Naive thymus-derived CD8-positive, alpha-beta T cell (primary cell): ENCODE measurements at regions not wholly inside any gene's neighbourhood (a gene's known extent, or its start where the extent isn't known, plus 50 kb on each side); places are given as distances from the start of the nearest gene placed in this dataset.

Experiments used
- ATAC-seq, 2 donors: fragments of 150-1000 bp; cut with Tn5 transposase in 1 of 2; sonication (Bioruptor Pico), chemical (Tn5 transposase) in 1 of 2; 1 replicate in 1 of 2; 2 replicates in 1 of 2; pipeline ENCODE4 v1.10.0; 2021; ENCODE audit warnings: mild to moderate bottlenecking in 2 of 2, moderate library complexity in 2 of 2
- POLR2A ChIA-PET: fragments of 350-600 bp; sonication (Branson Sonifier 250); formaldehyde crosslinking; loops from one replicate; lab custom pipeline; 2021; ENCODE audit warnings: antibody characterized with exemption; lab: Charles Lee
- DNase-seq, 10 donors: peaks; one replicate each; pipeline versions ENCODE4 v3.0.0 to v3.0.0-alpha.2; 2020 to 2022
- H3K27ac Mint-ChIP-seq, 10 donors: one replicate each; pipeline ENCODE4 v1.8.0; 2020 to 2022; ENCODE audit warnings: mild to moderate bottlenecking in 10 of 10, mixed read lengths in 10 of 10, moderate library complexity in 4 of 10, inconsistent platforms in 1 of 10
- H3K27me3 Mint-ChIP-seq, 5 donors: one replicate each; pipeline ENCODE4 v1.8.0; 2021 to 2022; ENCODE audit warnings: mixed read lengths in 5 of 5
- H3K36me3 Mint-ChIP-seq, 3 donors: one replicate each; pipeline ENCODE4 v1.8.0; 2020 to 2022; ENCODE audit warnings: mixed read lengths in 3 of 3, mild to moderate bottlenecking in 2 of 3, inconsistent platforms in 1 of 3
- H3K4me1 Mint-ChIP-seq, 4 donors: one replicate each; pipeline ENCODE4 v1.8.0; 2021 to 2022; ENCODE audit warnings: mixed read lengths in 4 of 4
- H3K4me3 Mint-ChIP-seq, 10 donors: one replicate each; pipeline ENCODE4 v1.8.0; 2020 to 2022; ENCODE audit warnings: mild to moderate bottlenecking in 10 of 10, mixed read lengths in 10 of 10, moderate library complexity in 6 of 10, inconsistent platforms in 1 of 10
- H3K9me3 Mint-ChIP-seq, 9 donors: one replicate each; pipeline ENCODE4 v1.8.0; 2020 to 2022; ENCODE audit warnings: mixed read lengths in 9 of 9, mild to moderate bottlenecking in 3 of 9, inconsistent platforms in 1 of 9, moderate library complexity in 1 of 9

GRCh38 chr2:12884713-12885282 is 168.1 kb downstream of the TRIB2 start:
- no peak for ATAC-seq
- H3K9me3 Mint-ChIP-seq, result peaks cover 0 to 1% (median 0%) of the 10 kb centered on the region in 9 donors
- H3K27ac Mint-ChIP-seq, result no peak overlapping the region
- H3K36me3 Mint-ChIP-seq, result no peaks in the 10 kb centered on the region
- POLR2A ChIA-PET, result no interaction called here
- no peak overlapping the region for H3K4me3 Mint-ChIP-seq
- no peak for DNase-seq
- H3K27me3 Mint-ChIP-seq, result peaks cover 1 to 12% (median 1%) of the 10 kb centered on the region in 5 donors
- no peaks in the 10 kb centered on the region for H3K4me1 Mint-ChIP-seq

GRCh38 chr2:12890066-12890465 is 173.3 kb downstream of the TRIB2 start:
- Mint-ChIP-seq H3K27me3 (peaks cover 0 to 6% (median 2%) of the 10 kb centered on the region in 5 donors), H3K4me1 (peaks cover 0 to 1% (median 0%) of the 10 kb centered on the region in 4 donors), H3K27ac (no peak overlapping the region), H3K36me3 (peaks cover 2 to 28% (median 24%) of the 10 kb centered on the region in 3 donors), H3K9me3 (peaks cover 6 to 37% (median 22%) of the 10 kb centered on the region in 9 donors), H3K4me3 (no peak overlapping the region)
- POLR2A ChIA-PET, result no interaction called here
- ATAC-seq, result no peak
- no peak for DNase-seq

GRCh38 chr2:12890481-12890991 is 173.8 kb downstream of the TRIB2 start:
- no peak for DNase-seq
- H3K27ac Mint-ChIP-seq, result no peak overlapping the region
- no peak overlapping the region for H3K4me3 Mint-ChIP-seq
- peaks cover 6 to 42% (median 25%) of the 10 kb centered on the region in 9 donors for H3K9me3 Mint-ChIP-seq
- H3K36me3 Mint-ChIP-seq, result peaks cover 2 to 31% (median 29%) of the 10 kb centered on the region in 3 donors
- no peak for ATAC-seq
- H3K4me1 Mint-ChIP-seq, result peaks cover 0 to 4% (median 0%) of the 10 kb centered on the region in 4 donors
- peaks cover 0 to 9% (median 2%) of the 10 kb centered on the region in 5 donors for H3K27me3 Mint-ChIP-seq
- POLR2A ChIA-PET, result no interaction called here

- Mint-ChIP-seq H3K9me3 (peaks cover 6 to 44% (median 27%) of the 10 kb centered on the region in 9 donors), H3K27ac (no peak overlapping the region), H3K4me3 (peak overlapping the region in 1 of 10 donors; percentile 46), H3K27me3 (peaks cover 0 to 7% (median 0%) of the 10 kb centered on the region in 5 donors), H3K36me3 (peaks cover 2 to 32% (median 31%) of the 10 kb centered on the region in 3 donors), H3K4me1 (peaks cover 15 to 21% (median 20%) of the 10 kb centered on the region in 4 donors)
- ATAC-seq (no peak), DNase-seq (no peak)
- POLR2A ChIA-PET, result no interaction called here
Measured at GRCh38 chr2:12895017-12895416, 178.3 kb downstream of the TRIB2 start.

- peaks cover 6 to 39% (median 24%) of the 10 kb centered on the region in 9 donors for H3K9me3 Mint-ChIP-seq
- H3K27me3 Mint-ChIP-seq, result peaks cover 0 to 7% (median 0%) of the 10 kb centered on the region in 5 donors
- peak overlapping the region in 1 of 10 donors; percentile 3 for H3K27ac Mint-ChIP-seq
- peaks cover 2 to 32% (median 24%) of the 10 kb centered on the region in 3 donors for H3K36me3 Mint-ChIP-seq
- peaks cover 15 to 21% (median 20%) of the 10 kb centered on the region in 4 donors for H3K4me1 Mint-ChIP-seq
- ATAC-seq (no peak), DNase-seq (no peak)
- H3K4me3 Mint-ChIP-seq, result peak overlapping the region in 3 of 10 donors; percentile 27 to 51 (median 51)
- POLR2A ChIA-PET, result no interaction called here
Measured at GRCh38 chr2:12896318-12896982, 179.7 kb downstream of the TRIB2 start.

- DNase-seq (peak in 3 of 10 donors; percentile 8 to 30 (median 22)), ATAC-seq (peak in 1 of 2 donors; percentile 60)
- Mint-ChIP-seq H3K4me3 (peak overlapping the region in 7 of 10 donors; percentile 6 to 67 (median 49)), H3K36me3 (peaks cover 0 to 27% (median 17%) of the 10 kb centered on the region in 3 donors), H3K27ac (peak overlapping the region in 3 of 10 donors; percentile 3 to 39 (median 6)), H3K9me3 (peaks cover 2 to 32% (median 17%) of the 10 kb centered on the region in 9 donors), H3K4me1 (peaks cover 15 to 21% (median 20%) of the 10 kb centered on the region in 4 donors), H3K27me3 (peaks cover 0 to 7% (median 0%) of the 10 kb centered on the region in 5 donors)
- POLR2A ChIA-PET, result no interaction called here
Measured at GRCh38 chr2:12897181-12897580, 180.4 kb downstream of the TRIB2 start.

GRCh38 chr2:12903272-12903671 is 186.5 kb downstream of the TRIB2 start:
- ATAC-seq (no peak), DNase-seq (no peak)
- Mint-ChIP-seq H3K4me3 (no peak overlapping the region), H3K9me3 (no peaks in the 10 kb centered on the region), H3K4me1 (peaks cover 0 to 2% (median 2%) of the 10 kb centered on the region in 4 donors), H3K36me3 (no peaks in the 10 kb centered on the region), H3K27ac (no peak overlapping the region), H3K27me3 (peaks cover 0 to 20% (median 0%) of the 10 kb centered on the region in 5 donors)
- POLR2A ChIA-PET, result no interaction called here

- POLR2A ChIA-PET, result no interaction called here
- Mint-ChIP-seq H3K4me3 (no peak overlapping the region), H3K27me3 (peaks cover 2 to 12% (median 5%) of the 10 kb centered on the region in 5 donors), H3K4me1 (peaks cover 0 to 4% (median 0%) of the 10 kb centered on the region in 4 donors), H3K36me3 (peaks cover 0 to 5% (median 0%) of the 10 kb centered on the region in 3 donors), H3K9me3 (peaks cover 0 to 8% (median 0%) of the 10 kb centered on the region in 9 donors), H3K27ac (no peak overlapping the region)
- no peak for DNase-seq
- ATAC-seq, result no peak
Measured at GRCh38 chr2:12910431-12910830, 193.7 kb downstream of the TRIB2 start.

GRCh38 chr2:12915787-12916186 is 199.1 kb downstream of the TRIB2 start:
- no peak for ATAC-seq

GRCh38 chr2:12918138-12918834 is 201.6 kb downstream of the TRIB2 start:
- no peak overlapping the region for H3K4me3 Mint-ChIP-seq
- H3K27ac Mint-ChIP-seq, result no peak overlapping the region
- ATAC-seq (no peak), DNase-seq (no peak)
- no peaks in the 10 kb centered on the region for H3K4me1 Mint-ChIP-seq
- H3K36me3 Mint-ChIP-seq, result no peaks in the 10 kb centered on the region
- peaks cover 0 to 2% (median 0%) of the 10 kb centered on the region in 9 donors for H3K9me3 Mint-ChIP-seq
- H3K27me3 Mint-ChIP-seq, result peaks cover 5 to 25% (median 13%) of the 10 kb centered on the region in 5 donors
- POLR2A ChIA-PET, result no interaction called here

More at GRCh38 chr2:12915787-12916186, 199.1 kb downstream of the TRIB2 start:
- H3K4me1 Mint-ChIP-seq, result no peaks in the 10 kb centered on the region
- peaks cover 0 to 1% (median 0%) of the 10 kb centered on the region in 3 donors for H3K36me3 Mint-ChIP-seq
- H3K9me3 Mint-ChIP-seq, result peaks cover 0 to 2% (median 0%) of the 10 kb centered on the region in 9 donors
- no peak overlapping the region for H3K4me3 Mint-ChIP-seq
- H3K27ac Mint-ChIP-seq, result no peak overlapping the region
- peaks cover 3 to 12% (median 8%) of the 10 kb centered on the region in 5 donors for H3K27me3 Mint-ChIP-seq
- no peak for DNase-seq
- POLR2A ChIA-PET, result interaction anchor here (1.0 kb wide), 1 partner anchor 15 kb away, joined by 3 read pairs; no protein-coding TSS in a partner anchor

GRCh38 chr2:12918835-12919445 is 202.2 kb downstream of the TRIB2 start:
- Mint-ChIP-seq H3K27ac (no peak overlapping the region), H3K9me3 (peaks cover 0 to 2% (median 0%) of the 10 kb centered on the region in 9 donors), H3K4me3 (no peak overlapping the region), H3K4me1 (no peaks in the 10 kb centered on the region), H3K36me3 (no peaks in the 10 kb centered on the region), H3K27me3 (peaks cover 5 to 28% (median 13%) of the 10 kb centered on the region in 5 donors)
- no peak for DNase-seq
- ATAC-seq, result no peak
- POLR2A ChIA-PET, result no interaction called here

- DNase-seq (no peak), ATAC-seq (no peak)
- Mint-ChIP-seq H3K4me1 (no peaks in the 10 kb centered on the region), H3K36me3 (no peaks in the 10 kb centered on the region), H3K27me3 (peaks cover 7 to 49% (median 19%) of the 10 kb centered on the region in 5 donors), H3K9me3 (peaks cover 0 to 2% (median 0%) of the 10 kb centered on the region in 9 donors), H3K4me3 (no peak overlapping the region), H3K27ac (no peak overlapping the region)
- POLR2A ChIA-PET, result interaction anchor here (0.6 kb wide), 1 partner anchor 43 kb away, joined by 5 read pairs; no protein-coding TSS in a partner anchor
Measured at GRCh38 chr2:12921321-12921720, 204.6 kb downstream of the TRIB2 start.
